Spleen (tissue), 11 donors: ENCODE measurements at regions not wholly inside any gene's neighbourhood (a gene's known extent, or its start where the extent isn't known, plus 50 kb on each side); places are given as distances from the start of the nearest gene placed in this dataset.

Experiments
- DNase-seq: peaks from one replicate; pipeline ENCODE4 v3.0.0-alpha.2; 2020
- H3K27ac ChIP-seq, 8 donors: fragments of 200-600 bp; sonication (generic) in 7 of 8; 1 replicate in 4 of 8; 2 replicates in 4 of 8; pipeline versions ENCODE4 v1.5.0 to v1.8.0; 2016 to 2021; ENCODE audit warnings: inconsistent platforms in 4 of 8, mild to moderate bottlenecking in 4 of 8, moderate library complexity in 1 of 8
- H3K27me3 ChIP-seq, 7 donors: fragments of 200-600 bp; sonication (generic) in 6 of 7; replicated peaks in 1 of 7; 1 replicate in 4 of 7; 2 replicates in 3 of 7; pipeline versions ENCODE4 v1.5.0 to v1.8.0; 2016 to 2021; ENCODE audit warnings: inconsistent platforms in 3 of 7, mild to moderate bottlenecking in 1 of 7
- H3K36me3 ChIP-seq, 6 donors: fragments of 200-600 bp; sonication (generic) in 5 of 6; 1 replicate in 4 of 6; 2 replicates in 2 of 6; pipeline versions ENCODE4 v1.5.0 to v1.8.0; 2016 to 2021; ENCODE audit warnings: inconsistent platforms in 2 of 6
- H3K4me1 ChIP-seq, 6 donors: fragments of 200-600 bp; sonication (generic) in 5 of 6; 1 replicate in 3 of 6; 2 replicates in 3 of 6; pipeline versions ENCODE4 v1.5.0 to v1.8.0; 2016 to 2021; ENCODE audit warnings: inconsistent platforms in 3 of 6
- H3K4me3 ChIP-seq, 8 donors: fragments of 200-600 bp; sonication (generic) in 7 of 8; 1 replicate in 4 of 8; 2 replicates in 4 of 8; pipeline versions ENCODE4 v1.5.0 to v1.8.0; 2016 to 2021; ENCODE audit warnings: inconsistent platforms in 4 of 8, mild to moderate bottlenecking in 4 of 8, moderate library complexity in 2 of 8
- H3K9me3 ChIP-seq, 8 donors: fragments of 200-600 bp; sonication (generic) in 7 of 8; 1 replicate in 4 of 8; 2 replicates in 4 of 8; pipeline versions ENCODE4 v1.5.0 to v1.8.0; 2016 to 2021; ENCODE audit warnings: inconsistent platforms in 4 of 8
- POLR2A ChIP-seq, 3 donors: fragments of 450-650 bp; IDR thresholded peaks; one replicate each; pipeline ENCODE4 v1.5.1; 2017; ENCODE audit warnings: antibody characterized with exemption in 3 of 3, mild to moderate bottlenecking in 1 of 3
- POLR2AphosphoS5 ChIP-seq, 3 donors: sonication (generic); formaldehyde crosslinking; IDR thresholded peaks; one replicate each; pipeline ENCODE4 v1.5.1; 2017; ENCODE audit warnings: antibody characterized with exemption in 3 of 3
- WGBS, 5 donors: extraction: QIAGEN DNeasy Blood & Tissue Kit in 3 of 5; methylation state at CpG; one replicate each; pipeline versions ENCODE4 v1.1.5 to v1.1.7; 2013 to 2018; 5-methylcytosine and 5-hydroxymethylcytosine counted together
- intact Hi-C: fragments of 100-400 bp; cut with DNase I; formaldehyde crosslinking; loops from one replicate; pipeline ENCODE4 v1.15.0; 2023; ENCODE audit warnings: low total_unique reads
- TF ChIP-seq, protein P1 (sequence below), 11 experiments: fragments of 200-600 bp in 7 of 11; fragments of 450-650 bp in 4 of 11; sonication (generic) in 4 of 11; IDR thresholded peaks in 8 of 11; conservative IDR thresholded peaks in 3 of 11; 1 replicate in 7 of 11; 2 replicates in 4 of 11; pipeline versions ENCODE4 v1.4.0 to v1.8.0; 2016 to 2021; ENCODE audit warnings: antibody characterized with exemption in 11 of 11, inconsistent platforms in 4 of 11, mild to moderate bottlenecking in 1 of 11
- donor health status: healthy with polysubstance abuse.
- donor health status: DM: no; HTN: no; CAD: no; lungs with moderate emphysema.
- donor health status: DM: no; HTN: no; CAD: no.
- donor health status: Bipolar disorder and iron deficiency.
- donor health status: healthy.
- donor health status: DM: no; HTN: no; CAD: no.
- donor health status: DM: yes; HTN: yes; CAD: no.

DNA sequence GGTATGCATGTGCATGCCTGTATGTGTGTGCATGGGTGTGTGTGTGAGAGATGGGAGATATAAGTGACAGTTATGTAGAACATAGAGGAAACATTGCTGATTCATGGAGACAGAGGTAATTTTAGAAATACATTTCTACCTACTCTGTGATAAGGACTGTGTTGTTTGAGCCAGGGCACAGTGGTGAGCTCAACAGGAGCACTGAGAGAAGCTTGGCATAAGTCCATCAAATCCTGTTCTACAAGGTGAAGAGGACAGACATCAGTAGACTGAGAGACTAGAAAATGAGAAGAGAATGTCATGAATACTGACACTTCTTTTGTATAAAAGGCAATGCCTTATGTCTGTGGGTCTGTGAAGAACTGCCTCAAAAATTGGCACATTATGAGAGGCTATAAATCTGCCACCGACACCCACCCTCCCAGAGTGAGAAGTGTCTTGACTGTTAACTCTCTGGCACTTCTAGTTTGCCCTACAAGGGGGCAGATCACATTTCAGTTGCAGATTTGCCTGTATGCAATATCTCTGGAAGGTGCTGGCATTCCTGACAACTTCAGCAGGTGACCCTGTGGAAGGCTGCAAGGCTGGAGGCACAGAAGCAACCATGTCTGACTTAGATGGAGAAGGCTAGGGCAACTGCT is 962.3 kb upstream of the NRXN1 start:
- TF ChIP-seq POLR2AphosphoS5 (IDR thresholded peaks at IDR 0.05) (no peak), POLR2A (IDR thresholded peaks at IDR 0.05) (no peak)
- TF ChIP-seq, protein P1, sequence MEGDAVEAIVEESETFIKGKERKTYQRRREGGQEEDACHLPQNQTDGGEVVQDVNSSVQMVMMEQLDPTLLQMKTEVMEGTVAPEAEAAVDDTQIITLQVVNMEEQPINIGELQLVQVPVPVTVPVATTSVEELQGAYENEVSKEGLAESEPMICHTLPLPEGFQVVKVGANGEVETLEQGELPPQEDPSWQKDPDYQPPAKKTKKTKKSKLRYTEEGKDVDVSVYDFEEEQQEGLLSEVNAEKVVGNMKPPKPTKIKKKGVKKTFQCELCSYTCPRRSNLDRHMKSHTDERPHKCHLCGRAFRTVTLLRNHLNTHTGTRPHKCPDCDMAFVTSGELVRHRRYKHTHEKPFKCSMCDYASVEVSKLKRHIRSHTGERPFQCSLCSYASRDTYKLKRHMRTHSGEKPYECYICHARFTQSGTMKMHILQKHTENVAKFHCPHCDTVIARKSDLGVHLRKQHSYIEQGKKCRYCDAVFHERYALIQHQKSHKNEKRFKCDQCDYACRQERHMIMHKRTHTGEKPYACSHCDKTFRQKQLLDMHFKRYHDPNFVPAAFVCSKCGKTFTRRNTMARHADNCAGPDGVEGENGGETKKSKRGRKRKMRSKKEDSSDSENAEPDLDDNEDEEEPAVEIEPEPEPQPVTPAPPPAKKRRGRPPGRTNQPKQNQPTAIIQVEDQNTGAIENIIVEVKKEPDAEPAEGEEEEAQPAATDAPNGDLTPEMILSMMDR (IDR thresholded peaks at IDR 0.05 in 8 of 11, conservative IDR thresholded peaks at IDR 0.05 in 3 of 11) = no peak
- H3K4me3 ChIP-seq = no peak overlapping the region
- intact Hi-C loops = no loop called here
- H3K27ac ChIP-seq = no peak overlapping the region
- no peaks in the 10 kb centered on the region for H3K36me3 ChIP-seq
- no peaks in the 10 kb centered on the region for H3K27me3 ChIP-seq
- H3K9me3 ChIP-seq = peaks cover 0 to 11% (median 0%) of the 10 kb centered on the region in 8 donors
- 67 to 87% (median 83%) methylated on average over 1 of the region's 1 CpG for WGBS, 5 donors
- DNase-seq = no peak
- H3K4me1 ChIP-seq = no peaks in the 10 kb centered on the region

DNA sequence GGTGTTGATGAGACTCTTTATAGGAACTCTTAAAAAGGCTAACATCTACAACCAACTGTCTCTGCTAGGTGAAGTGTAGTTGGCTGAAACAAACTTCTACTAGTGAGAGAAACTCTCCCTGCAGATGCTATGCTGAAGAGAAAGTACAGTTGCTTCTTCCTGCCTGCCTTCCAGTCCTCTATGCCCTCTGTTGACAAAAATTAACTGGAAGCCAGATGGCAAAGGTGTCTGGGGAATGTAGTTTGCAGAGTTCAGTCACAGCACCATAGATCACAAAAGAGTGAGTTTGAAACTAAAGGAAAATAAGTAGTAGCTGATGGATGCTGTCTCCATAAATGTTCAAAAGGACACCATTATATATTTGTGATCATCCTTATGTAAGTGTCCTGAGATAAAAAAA is 958.8 kb upstream of the NRXN1 start:
- no peak for DNase-seq
- intact Hi-C loops = no loop called here
- TF ChIP-seq POLR2A (IDR thresholded peaks at IDR 0.05) (no peak), POLR2AphosphoS5 (IDR thresholded peaks at IDR 0.05) (no peak)
- TF ChIP-seq, protein P1 (IDR thresholded peaks at IDR 0.05 in 8 of 11, conservative IDR thresholded peaks at IDR 0.05 in 3 of 11) = no peak
- no peaks in the 10 kb centered on the region for H3K9me3 ChIP-seq
- H3K4me1 ChIP-seq = no peaks in the 10 kb centered on the region
- H3K27ac ChIP-seq = no peak overlapping the region
- no peak overlapping the region for H3K4me3 ChIP-seq
- H3K27me3 ChIP-seq = no peaks in the 10 kb centered on the region
- no peaks in the 10 kb centered on the region for H3K36me3 ChIP-seq

DNA sequence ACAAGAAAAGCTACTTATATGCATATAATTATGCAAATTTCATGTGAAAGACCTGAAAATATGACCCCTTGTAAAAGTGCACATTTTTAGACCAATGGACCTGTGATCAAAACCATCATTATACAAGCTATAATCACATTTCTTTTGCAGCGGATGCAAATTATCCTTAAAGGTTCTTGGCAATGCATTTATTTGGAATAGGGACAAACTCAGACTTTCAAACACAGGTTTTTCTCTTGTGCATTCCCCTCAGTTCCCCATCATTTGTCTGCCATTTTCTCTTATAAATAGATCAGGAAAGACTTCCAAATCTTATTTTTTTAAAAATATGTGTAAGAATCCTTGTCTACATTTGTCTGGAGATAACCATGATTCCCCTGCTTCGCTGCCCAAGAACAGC is 954.2 kb upstream of the NRXN1 start:
- intact Hi-C loops = no loop called here
- Histone ChIP-seq H3K4me1 (no peaks in the 10 kb centered on the region), H3K27me3 (no peaks in the 10 kb centered on the region), H3K27ac (no peak overlapping the region), H3K4me3 (no peak overlapping the region), H3K9me3 (no peaks in the 10 kb centered on the region), H3K36me3 (no peaks in the 10 kb centered on the region)
- TF ChIP-seq POLR2A (IDR thresholded peaks at IDR 0.05) = no peak
- DNase-seq = no peak
- WGBS, 5 donors = 80 to 88% (median 86%) methylated on average over 2 of the region's 2 CpGs

DNA sequence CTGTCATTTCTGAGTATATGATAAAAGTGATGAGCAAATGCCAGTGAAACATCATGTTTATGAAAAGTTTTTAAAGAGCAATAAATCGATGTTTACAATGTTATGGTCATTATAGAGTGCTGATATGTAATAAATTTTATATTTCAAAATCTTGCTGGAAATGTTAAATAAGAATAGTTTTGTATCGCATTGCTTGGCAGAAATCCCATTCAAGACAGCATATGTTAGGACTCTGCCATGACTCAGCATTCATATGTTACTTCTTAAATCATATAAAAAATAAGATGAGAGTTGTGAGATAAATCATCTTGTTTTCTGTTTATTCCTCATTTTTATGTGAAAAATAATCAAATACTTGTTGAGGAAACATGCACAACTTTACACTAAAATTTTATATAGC is 949.9 kb upstream of the NRXN1 start:
- TF ChIP-seq POLR2A (IDR thresholded peaks at IDR 0.05) (no peak), POLR2AphosphoS5 (IDR thresholded peaks at IDR 0.05) (no peak)
- TF ChIP-seq, protein P1 (IDR thresholded peaks at IDR 0.05 in 8 of 11, conservative IDR thresholded peaks at IDR 0.05 in 3 of 11) = no peak
- no peak for DNase-seq
- H3K36me3 ChIP-seq = no peaks in the 10 kb centered on the region
- intact Hi-C loops = no loop called here
- H3K9me3 ChIP-seq = no peaks in the 10 kb centered on the region
- no peaks in the 10 kb centered on the region for H3K4me1 ChIP-seq
- 55 to 66% (median 60%) methylated on average over 2 of the region's 2 CpGs for WGBS, 5 donors
- no peak overlapping the region for H3K27ac ChIP-seq
- no peak overlapping the region for H3K4me3 ChIP-seq
- H3K27me3 ChIP-seq = no peaks in the 10 kb centered on the region

- Histone ChIP-seq H3K9me3 (peaks cover 0 to 1% (median 0%) of the 10 kb centered on the region in 8 donors), H3K36me3 (no peaks in the 10 kb centered on the region), H3K4me3 (no peak overlapping the region), H3K27me3 (no peaks in the 10 kb centered on the region), H3K4me1 (no peaks in the 10 kb centered on the region), H3K27ac (no peak overlapping the region)
- no peak for DNase-seq
- TF ChIP-seq POLR2A (IDR thresholded peaks at IDR 0.05) (no peak), POLR2AphosphoS5 (IDR thresholded peaks at IDR 0.05) (no peak)
- TF ChIP-seq, protein P1 (IDR thresholded peaks at IDR 0.05 in 8 of 11, conservative IDR thresholded peaks at IDR 0.05 in 3 of 11) = no peak
- WGBS, 5 donors = 60 to 76% (median 67%) methylated on average over 2 of the region's 2 CpGs
- intact Hi-C loops = no loop called here
These were observed 944.7 kb upstream of the NRXN1 start for GRCh38 chr2:51976623-51977022.
